A549 (cell line): ENCODE measurements at regions not wholly inside any gene's neighbourhood (a gene's known extent, or its start where the extent isn't known, plus 50 kb on each side); places are given as distances from the start of the nearest gene placed in this dataset.

Experiments used
- CTCF ChIP-seq: fragments of >200 bp; sonication (Bioruptor Twin); formaldehyde crosslinking; IDR thresholded peaks from 3 replicates; pipeline ENCODE4 v1.5.1; 2016
- ESRRA ChIP-seq: fragments of 150-350 bp; IDR thresholded peaks from 2 replicates; pipeline ENCODE4 v1.6.1; 2014; ENCODE audit warnings: mild to moderate bottlenecking, low read length, borderline replicate concordance
- MAX ChIP-seq: IDR thresholded peaks from 2 replicates; pipeline ENCODE4 v1.6.1; 2012
- POLR2A ChIP-seq: IDR thresholded peaks from 2 replicates; pipeline ENCODE4 v1.6.1; 2012; ENCODE audit warnings: mild to moderate bottlenecking, low read length
- REST ChIP-seq: fragments of 200-600 bp; sonication (generic); IDR thresholded peaks from 2 replicates; pipeline ENCODE4 v1.6.1; 2016; ENCODE audit warnings: antibody characterized with exemption, mild to moderate bottlenecking, moderate library complexity

- TF ChIP-seq MAX (no peak), CTCF (no peak), ESRRA (no peak), REST (no peak), POLR2A (no peak)
Measured at GRCh38 chr12:97637770-97638169, 175.2 kb downstream of the RMST start.
